ENCODE measurements at regions not wholly inside any gene's neighbourhood (a gene's known extent, or its start where the extent isn't known, plus 50 kb on each side); places are given as distances from the start of the nearest gene placed in this dataset.

GRCh38 chr2:41726364-41726763 lies 321.5 kb upstream of the PKDCC start:
- DNase-seq (ENCODE audit: low read depth) = no peak

DNA sequence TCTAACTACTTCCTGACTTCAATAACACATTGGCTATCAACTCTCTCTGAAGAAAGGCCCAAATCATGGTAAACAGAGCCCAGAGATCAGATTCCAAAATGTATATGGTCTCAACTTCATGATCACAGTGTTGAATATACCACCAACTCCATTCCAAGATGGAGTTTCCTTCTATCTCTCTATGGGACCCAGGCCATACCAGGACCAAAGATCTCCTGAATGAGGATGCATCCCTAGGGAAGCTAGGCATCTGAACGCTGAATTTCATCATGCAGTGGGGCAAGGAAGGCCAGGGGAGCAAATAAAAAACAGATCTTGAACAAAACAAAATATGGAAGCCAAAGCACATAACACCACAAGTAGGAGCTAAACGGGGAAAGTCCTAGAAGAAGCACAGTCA lies 320.7 kb upstream of the PKDCC start:
- no peak for DNase-seq (ENCODE audit: low read depth)

GRCh38 chr2:41727711-41728110 lies 320.1 kb upstream of the PKDCC start:
- DNase-seq (ENCODE audit: low read depth) = no peak

- DNase-seq (ENCODE audit: low read depth) = no peak
Measured at GRCh38 chr2:41728788-41729338, 319.0 kb upstream of the PKDCC start.

GRCh38 chr2:41729800-41730364 lies 317.9 kb upstream of the PKDCC start:
- no peak for DNase-seq (ENCODE audit: low read depth)

DNA sequence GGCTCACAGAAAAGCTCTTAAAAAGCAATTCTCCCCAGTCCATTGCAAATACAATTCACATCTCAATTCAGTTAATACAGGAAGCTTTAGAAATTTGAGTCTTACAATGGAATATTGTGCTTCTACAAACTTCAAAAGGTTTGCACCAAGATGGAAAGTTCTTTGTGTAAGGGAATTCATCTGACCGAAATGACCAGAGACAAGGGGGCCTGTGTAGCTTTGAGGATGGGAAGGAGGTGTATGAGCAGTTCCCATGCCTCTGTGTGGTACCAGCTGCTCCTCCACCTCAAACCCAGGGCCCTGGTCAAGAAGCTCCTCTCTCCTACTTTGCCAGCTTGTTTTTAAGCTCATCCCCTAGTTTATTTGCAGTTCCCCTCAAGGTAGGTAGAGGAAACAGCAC lies 312.8 kb upstream of the PKDCC start:
- DNase-seq (ENCODE audit: low read depth) = no peak

DNA sequence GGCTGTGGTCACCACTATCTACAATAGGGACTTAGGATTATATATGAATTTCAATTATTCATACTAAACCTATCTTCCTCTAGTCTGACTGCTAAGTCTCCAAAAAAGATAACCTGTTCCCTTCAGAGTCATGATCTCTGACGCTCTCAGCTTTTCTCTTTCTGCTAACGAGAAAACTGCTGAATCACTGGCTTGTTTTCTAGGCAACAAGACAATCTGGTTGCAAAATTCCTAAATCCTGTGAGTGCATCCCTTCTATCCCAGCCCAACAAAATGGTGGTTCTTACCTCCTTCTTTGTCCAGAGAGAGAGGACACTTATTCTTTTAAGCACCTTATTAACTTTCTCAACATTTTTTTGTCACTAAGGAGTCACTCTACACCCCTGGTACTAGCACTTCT lies 312.3 kb upstream of the PKDCC start:
- DNase-seq (ENCODE audit: low read depth) = no peak

DNA sequence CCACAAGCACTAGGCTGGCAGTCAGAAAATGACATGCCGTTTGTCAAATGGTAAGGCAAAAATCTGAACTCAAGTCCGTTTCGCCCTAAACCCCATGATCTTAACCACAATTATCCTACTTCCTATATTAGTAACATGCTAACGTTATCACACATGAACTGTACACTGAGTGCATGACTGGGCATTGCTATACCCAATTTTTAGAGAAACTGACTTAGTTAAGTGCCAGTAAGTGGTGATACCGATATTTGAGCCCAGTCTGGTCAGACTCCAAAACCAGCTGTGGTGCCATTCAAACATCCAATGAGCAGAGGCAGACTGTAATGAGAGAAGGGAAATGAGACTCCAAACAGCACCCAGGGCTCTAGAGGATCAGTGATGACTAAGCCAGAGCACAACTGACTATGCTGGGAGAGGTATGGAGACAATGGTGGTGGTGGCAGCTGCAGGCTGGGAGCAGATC lies 311.7 kb upstream of the PKDCC start:
- no peak for DNase-seq (ENCODE audit: low read depth)

- no peak for DNase-seq (ENCODE audit: low read depth)
Measured at GRCh38 chr2:41736586-41736985, 311.2 kb upstream of the PKDCC start.

DNA sequence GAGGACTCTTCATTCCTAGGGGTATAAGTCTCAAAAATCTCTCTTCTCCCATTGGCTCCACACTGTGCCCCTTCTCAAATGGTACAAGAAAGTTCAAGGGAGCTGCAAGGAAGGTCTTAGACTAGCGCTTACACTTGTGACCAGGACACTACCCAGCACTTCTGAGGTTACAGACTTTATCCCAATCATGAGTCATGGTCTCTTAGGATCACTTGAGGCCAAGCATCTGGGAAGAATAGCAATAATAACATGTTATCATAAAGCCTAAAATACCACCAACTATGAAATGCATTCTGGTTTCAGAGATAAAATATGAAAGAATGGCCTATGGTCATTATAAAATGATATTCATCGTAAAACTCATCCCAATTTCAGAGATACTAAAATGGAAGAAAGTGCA lies 309.9 kb upstream of the PKDCC start:
- DNase-seq (ENCODE audit: low read depth) = no peak

DNA sequence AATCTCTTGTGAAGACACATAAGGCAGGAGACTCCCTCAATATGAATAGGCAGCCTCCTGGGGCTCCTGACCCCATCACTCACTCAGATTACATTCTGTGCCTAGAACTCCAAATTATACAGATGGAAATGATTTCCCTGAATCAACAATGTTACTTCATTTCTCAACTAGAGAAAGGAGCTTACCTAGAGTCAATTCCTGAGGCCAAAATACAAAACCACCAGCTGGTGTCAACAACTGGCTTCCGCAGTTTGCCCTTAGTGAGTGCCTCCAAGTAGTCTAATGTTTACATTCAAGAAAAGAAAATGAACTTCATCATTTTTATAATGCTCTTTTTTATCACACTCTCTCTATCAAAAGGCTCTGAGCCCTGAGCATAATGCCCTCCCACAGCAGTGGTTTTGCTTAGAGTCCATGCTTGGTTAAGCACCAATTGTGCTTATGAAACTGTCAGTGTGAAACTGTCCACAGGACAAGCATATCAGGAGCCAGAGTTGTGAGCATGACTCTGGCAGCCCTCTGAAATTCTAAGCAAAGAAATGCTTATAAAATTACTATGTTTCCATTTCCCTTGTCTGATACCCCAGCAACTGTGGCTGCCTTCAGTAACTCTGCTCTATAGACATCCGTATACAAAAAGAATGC lies 305.7 kb upstream of the PKDCC start:
- DNase-seq (ENCODE audit: low read depth) = no peak

- no peak for DNase-seq (ENCODE audit: low read depth)
Measured at GRCh38 chr2:41743324-41743723, 304.5 kb upstream of the PKDCC start.

DNA sequence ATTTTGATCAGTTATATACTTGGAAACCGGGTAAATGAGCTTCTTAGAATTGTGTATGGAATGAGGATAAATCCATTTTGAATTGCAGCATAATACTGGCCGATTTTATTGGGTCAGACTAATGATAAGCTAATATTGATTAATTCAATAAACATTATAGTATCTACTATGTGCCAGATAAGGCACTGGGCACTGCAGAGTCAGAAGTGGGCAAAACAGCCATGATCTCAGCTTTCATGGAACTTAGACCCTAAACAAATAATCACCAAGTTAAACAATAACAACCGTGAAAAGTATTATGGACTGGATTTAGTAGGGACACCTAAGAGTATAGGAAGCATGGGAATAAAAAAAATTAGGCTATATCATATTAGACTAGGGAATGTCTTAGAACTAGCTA lies 297.0 kb upstream of the PKDCC start:
- no peak for DNase-seq (ENCODE audit: low read depth)

- DNase-seq (ENCODE audit: low read depth) = no peak
Measured at GRCh38 chr2:41759880-41760279, 287.9 kb upstream of the PKDCC start.

GRCh38 chr2:41763141-41763540 lies 284.7 kb upstream of the PKDCC start:
- DNase-seq (ENCODE audit: low read depth) = no peak

DNA sequence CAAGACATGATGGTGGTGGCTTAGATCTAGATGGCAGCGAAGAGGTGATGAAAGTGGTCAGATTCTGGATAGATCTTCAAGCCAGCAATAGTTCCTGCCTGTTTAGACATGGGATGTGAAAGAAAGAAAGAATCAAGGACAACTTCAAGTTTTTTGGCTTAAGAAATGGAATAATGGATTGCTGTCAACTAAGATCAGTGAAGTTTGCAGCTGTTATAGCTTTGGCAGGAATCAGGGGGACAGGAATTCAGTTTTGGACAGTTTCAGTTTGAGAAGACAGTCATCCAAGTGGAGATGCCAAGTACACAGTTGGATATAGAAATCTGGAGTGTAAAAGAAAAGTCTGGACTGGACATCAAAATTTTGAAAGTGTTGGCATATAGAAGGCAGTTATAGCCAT lies 283.7 kb upstream of the PKDCC start:
- DNase-seq (ENCODE audit: low read depth) = no peak

- DNase-seq (ENCODE audit: low read depth) = no peak
Measured at GRCh38 chr2:41764919-41765318, 282.9 kb upstream of the PKDCC start.

DNA sequence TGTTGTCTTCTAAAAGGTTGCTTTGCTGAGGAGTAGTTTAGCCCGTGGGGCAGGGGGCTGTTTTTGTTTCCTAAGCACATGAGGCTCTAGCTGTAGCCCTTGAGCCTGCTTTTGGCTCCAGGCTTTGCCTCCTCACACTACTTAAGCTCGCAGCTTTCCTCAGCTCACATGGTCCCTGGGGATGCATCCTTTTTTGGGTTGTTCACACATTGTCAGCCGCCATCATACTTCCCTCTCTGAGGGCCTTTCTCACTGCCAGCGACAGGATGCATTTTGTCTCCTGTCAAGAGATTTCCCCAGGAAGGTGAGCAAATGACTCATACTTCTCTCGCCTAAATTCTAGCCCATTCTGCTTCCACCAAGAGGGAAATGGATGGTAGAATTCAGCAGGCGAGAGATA lies 279.5 kb upstream of the PKDCC start:
- no peak for DNase-seq (ENCODE audit: low read depth)

GRCh38 chr2:41771710-41772109 lies 276.1 kb upstream of the PKDCC start:
- no peak for DNase-seq (ENCODE audit: low read depth)

DNA sequence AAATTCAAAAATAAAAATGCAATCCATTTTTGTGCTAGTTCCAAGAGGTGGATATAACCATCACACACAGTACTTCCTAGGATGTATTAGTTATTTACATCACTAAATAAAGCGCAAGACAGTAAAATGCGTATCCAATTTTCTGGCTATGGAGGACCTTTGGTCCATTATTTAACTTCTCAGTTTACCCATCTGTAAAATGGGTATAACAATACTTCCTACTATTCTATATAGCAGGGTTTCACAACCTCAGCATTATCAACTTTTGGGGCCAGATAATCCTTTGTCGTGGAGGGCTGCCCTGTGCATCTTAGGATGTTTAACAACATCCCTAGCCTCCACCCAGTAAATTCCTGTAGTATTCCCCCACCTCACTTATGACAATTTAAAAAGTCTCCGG lies 275.1 kb upstream of the PKDCC start:
- DNase-seq (ENCODE audit: low read depth) = no peak

DNA sequence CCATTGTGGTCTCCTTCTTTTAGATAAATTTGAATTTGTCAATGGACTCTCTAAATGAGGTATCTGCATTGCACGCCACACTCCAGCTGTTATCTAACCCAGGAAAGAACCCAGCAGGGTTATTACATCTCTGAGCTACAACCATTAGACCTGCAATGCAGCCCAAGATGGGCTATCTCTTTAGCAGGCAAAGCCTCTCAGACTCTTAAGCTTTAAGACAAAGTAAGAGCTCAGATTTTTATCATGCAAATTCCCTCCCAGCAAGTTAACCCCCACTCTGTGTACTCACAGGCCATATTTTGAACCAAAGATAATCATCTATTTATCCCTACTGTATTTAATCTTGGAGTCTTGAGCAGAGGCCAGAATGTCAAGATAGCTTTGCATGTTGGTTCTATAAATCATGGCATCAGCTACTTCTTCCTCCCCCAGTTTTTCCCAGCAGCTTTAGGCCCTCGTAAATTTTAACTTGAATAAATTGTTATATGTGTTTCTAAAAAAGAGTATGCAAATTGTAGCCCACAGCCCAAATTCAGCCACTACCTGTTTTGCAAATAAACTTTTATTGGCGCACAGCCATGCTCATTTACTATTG lies 273.7 kb upstream of the PKDCC start:
- DNase-seq (ENCODE audit: low read depth) = no peak

GRCh38 chr2:41775366-41776025 lies 272.3 kb upstream of the PKDCC start:
- DNase-seq (ENCODE audit: low read depth) = no peak

DNA sequence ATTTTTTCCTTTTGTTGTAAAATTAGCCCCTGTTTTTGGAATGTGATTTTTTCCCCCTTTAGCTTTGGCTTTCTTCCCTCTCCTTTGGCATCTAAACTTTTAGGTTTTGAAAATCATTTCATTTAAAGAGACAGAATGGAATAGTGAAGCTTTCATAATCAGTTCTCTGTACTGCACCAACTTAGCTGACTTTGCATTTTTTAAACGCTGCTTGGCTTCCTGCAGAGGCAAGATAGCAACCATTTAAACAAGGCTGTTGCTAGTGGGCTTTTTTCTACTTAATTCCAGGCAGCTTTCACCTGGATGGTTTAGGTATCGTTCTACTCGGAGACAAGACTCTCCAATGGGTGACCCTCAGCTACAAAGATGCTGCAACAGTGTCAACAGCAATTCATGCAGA lies 267.9 kb upstream of the PKDCC start:
- no peak for DNase-seq (ENCODE audit: low read depth)

Data from stimulated activated CD8-positive, alpha-beta memory T cell treated with anti-CD3 and anti-CD28 coated beads, Interleukin-7, amount 100 ng/mL, for 24 hours (primary cell).